ENCODE measurements at regions not wholly inside any gene's neighbourhood (a gene's known extent, or its start where the extent isn't known, plus 50 kb on each side); places are given as distances from the start of the nearest gene placed in this dataset.
"Not testable (repeated sequence)": the region's sequence is repeated elsewhere in the genome, so short reads cannot be mapped to it uniquely, and the experiment has no call there.

- H3K4me3 ChIP-seq = no peak overlapping the region
- H3K27ac ChIP-seq = no peak overlapping the region
- no peaks in the 10 kb centered on the region for H3K4me1 ChIP-seq
- WGBS, 2 donors = 64 to 76% methylated on average over 1 of the region's 1 CpG
- DNase-seq (no peak), ATAC-seq (ENCODE audit: low FRiP score in 2 of 2) (no peak)
- TF ChIP-seq POLR2AphosphoS5 (IDR thresholded peaks at IDR 0.05) (no peak), POLR2A (IDR thresholded peaks at IDR 0.05) (no peak), CTCF (IDR thresholded peaks at IDR 0.05) (no peak)
- H3K9me3 ChIP-seq = no peaks in the 10 kb centered on the region
- no peaks in the 10 kb centered on the region for H3K36me3 ChIP-seq
- no peaks in the 10 kb centered on the region for H3K27me3 ChIP-seq
Observed at GRCh38 chr14:65986041-65986440, 500.1 kb upstream of the CCDC196 start.

GRCh38 chr14:65989981-65990380 is 496.2 kb upstream of the CCDC196 start:
- TF ChIP-seq EP300 (IDR thresholded peaks at IDR 0.05) (no peak), CTCF (IDR thresholded peaks at IDR 0.05) (no peak), POLR2AphosphoS5 (IDR thresholded peaks at IDR 0.05) (no peak), POLR2A (IDR thresholded peaks at IDR 0.05) (no peak)
- Histone ChIP-seq H3K9me3 (no peaks in the 10 kb centered on the region), H3K4me3 (no peak overlapping the region), H3K4me1 (no peaks in the 10 kb centered on the region), H3K27ac (no peak overlapping the region), H3K36me3 (no peaks in the 10 kb centered on the region), H3K27me3 (no peaks in the 10 kb centered on the region)
- ATAC-seq (ENCODE audit: low FRiP score in 2 of 2) = no peak
- DNase-seq = no peak

GRCh38 chr14:65991104-65991503 is 495.1 kb upstream of the CCDC196 start:
- H3K4me1 ChIP-seq = no peaks in the 10 kb centered on the region
- 75 to 80% methylated on average over 1 to 2 of the region's 2 CpGs for WGBS, 2 donors
- TF ChIP-seq POLR2A (IDR thresholded peaks at IDR 0.05) (no peak), EP300 (IDR thresholded peaks at IDR 0.05) (no peak), CTCF (IDR thresholded peaks at IDR 0.05) (no peak), POLR2AphosphoS5 (IDR thresholded peaks at IDR 0.05) (no peak)
- H3K27ac ChIP-seq = no peak overlapping the region
- H3K36me3 ChIP-seq = no peaks in the 10 kb centered on the region
- no peaks in the 10 kb centered on the region for H3K9me3 ChIP-seq
- ATAC-seq (ENCODE audit: low FRiP score in 2 of 2) (no peak), DNase-seq (no peak)
- no peaks in the 10 kb centered on the region for H3K27me3 ChIP-seq
- no peak overlapping the region for H3K4me3 ChIP-seq

GRCh38 chr14:65991935-65992334 is 494.2 kb upstream of the CCDC196 start:
- ATAC-seq (ENCODE audit: low FRiP score in 2 of 2); DNase-seq; H3K4me1 ChIP-seq; H3K36me3 ChIP-seq; H3K9me3 ChIP-seq; H3K27me3 ChIP-seq; H3K4me3 ChIP-seq; H3K27ac ChIP-seq: not testable (repeated sequence)
- 83 to 93% methylated on average over 1 of the region's 1 CpG for WGBS, 2 donors

GRCh38 chr14:65993103-65993502 is 493.1 kb upstream of the CCDC196 start:
- Histone ChIP-seq H3K4me1 (no peaks in the 10 kb centered on the region), H3K27ac (no peak overlapping the region), H3K9me3 (no peaks in the 10 kb centered on the region), H3K4me3 (no peak overlapping the region), H3K36me3 (no peaks in the 10 kb centered on the region), H3K27me3 (no peaks in the 10 kb centered on the region)
- ATAC-seq (ENCODE audit: low FRiP score in 2 of 2) (no peak), DNase-seq (no peak)
- TF ChIP-seq POLR2A (IDR thresholded peaks at IDR 0.05) (no peak), POLR2AphosphoS5 (IDR thresholded peaks at IDR 0.05) (no peak), CTCF (IDR thresholded peaks at IDR 0.05) (no peak), EP300 (IDR thresholded peaks at IDR 0.05) (no peak)
- WGBS, 2 donors = 43 to 71% methylated on average over 3 of the region's 3 CpGs
